AML-193 (cell line): ENCODE measurements at regions not wholly inside any gene's neighbourhood (a gene's known extent, or its start where the extent isn't known, plus 50 kb on each side); places are given as distances from the start of the nearest gene placed in this dataset.

Source experiments
- DNase-seq, 2 experiments: peaks; one replicate each; lab custom pipeline; 2025; lab: John Stamatoyannopoulos, UW

DNA sequence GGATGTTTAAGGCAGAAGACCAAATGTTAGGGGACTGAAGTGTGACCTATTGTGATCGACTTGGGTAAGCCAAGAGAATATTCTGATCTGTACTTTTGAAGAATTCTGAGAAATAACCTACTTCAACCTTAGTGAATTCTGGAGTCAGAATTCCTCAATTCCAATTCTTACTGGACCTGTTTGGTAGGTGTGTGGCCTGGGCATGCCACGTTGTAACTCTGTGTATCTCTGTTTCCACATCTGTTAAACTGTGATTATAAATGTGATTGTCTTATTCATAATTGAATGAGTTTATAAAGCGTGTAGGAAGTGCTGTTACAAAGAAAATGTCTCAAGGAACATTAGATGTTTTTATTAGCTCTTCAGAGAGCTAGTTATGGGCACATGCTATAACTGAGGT lies 64.5 kb downstream of the TUSC1 start:
- DNase-seq, result no peak

DNA sequence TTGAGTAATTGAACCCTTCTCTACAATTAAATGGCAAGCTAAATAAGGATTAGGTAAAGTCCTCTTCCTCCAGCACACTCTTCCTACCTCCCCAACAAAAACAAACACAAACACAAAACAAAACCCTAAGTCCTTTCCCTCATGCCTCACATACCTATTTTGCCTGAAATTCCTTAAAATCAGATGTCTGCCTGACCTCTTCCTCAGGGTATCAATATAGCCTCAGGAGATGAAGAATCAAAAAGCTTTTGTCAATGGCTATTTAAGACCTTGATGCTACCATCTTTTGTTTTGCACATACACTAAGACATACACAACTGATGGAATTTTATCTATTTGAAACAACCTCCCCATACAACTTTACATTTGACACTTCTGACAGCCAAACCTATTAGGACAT lies 75.1 kb downstream of the TUSC1 start:
- no peak for DNase-seq

DNA sequence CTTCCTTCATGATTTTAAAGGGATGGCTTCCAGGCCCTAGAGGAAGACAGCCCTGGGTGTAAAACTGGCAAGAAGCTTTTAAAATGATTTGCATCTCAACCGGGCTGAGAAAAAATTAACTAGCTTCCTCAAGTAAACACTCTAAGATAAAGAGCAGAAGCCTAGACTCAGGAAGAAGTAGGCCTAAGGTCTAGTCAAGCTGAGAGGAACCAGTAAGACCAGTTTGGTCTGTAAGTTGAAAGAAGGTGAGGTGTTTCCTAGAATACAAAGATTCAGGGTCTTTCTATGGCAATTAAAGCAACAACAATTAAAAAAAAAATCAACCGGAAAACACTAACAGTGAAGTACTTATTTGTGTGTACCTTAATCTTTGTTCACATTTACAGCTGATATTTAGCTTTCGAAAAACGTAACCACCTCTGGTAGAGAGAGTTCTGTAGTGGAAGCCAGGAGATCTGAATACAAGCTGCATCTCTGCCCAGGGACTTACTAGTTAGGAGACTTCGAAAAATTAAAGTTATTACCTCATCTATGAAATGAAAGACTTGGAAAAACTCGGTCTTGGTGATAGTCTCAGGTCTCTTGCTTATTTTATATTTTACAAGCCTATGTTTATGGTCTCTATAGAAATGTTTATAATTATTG lies 75.7 kb downstream of the TUSC1 start:
- no peak for DNase-seq

DNA sequence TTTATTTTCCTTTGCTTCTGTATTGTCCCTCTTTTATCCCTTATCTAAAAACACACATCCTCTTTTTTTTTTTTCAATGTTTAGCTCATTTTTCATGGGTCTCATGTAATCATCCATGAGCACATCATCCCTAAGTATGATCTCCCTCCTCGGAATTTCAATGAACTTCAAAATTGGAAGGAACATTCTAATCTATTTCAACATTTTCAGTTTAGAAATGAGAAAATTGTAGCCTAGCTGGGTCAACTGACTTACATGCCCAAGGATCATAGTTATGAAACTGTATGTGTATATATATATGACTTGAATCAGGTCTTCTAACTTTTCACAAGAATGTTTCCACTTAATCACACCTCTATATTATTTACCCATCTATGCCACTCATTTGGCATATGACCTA lies 77.7 kb downstream of the TUSC1 start:
- no peak for DNase-seq

DNA sequence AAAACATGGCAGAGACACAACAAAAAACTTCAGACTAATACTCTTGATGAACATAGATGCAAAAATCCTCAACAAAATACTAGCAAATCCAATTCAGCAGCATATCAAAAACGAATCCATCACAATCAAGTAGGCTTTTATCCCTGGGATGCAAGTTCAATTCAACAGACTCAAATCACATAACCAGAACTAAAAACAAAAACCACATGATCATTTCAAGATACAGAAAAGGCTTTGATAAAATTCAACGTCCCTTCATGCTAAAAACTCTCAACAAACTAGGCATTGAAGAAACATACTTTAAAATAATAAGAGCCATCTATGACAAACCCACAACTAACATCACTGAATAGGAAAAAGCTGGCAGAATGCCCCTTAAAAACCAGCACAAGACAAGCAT lies 93.6 kb downstream of the TUSC1 start:
- DNase-seq, result no peak

DNA sequence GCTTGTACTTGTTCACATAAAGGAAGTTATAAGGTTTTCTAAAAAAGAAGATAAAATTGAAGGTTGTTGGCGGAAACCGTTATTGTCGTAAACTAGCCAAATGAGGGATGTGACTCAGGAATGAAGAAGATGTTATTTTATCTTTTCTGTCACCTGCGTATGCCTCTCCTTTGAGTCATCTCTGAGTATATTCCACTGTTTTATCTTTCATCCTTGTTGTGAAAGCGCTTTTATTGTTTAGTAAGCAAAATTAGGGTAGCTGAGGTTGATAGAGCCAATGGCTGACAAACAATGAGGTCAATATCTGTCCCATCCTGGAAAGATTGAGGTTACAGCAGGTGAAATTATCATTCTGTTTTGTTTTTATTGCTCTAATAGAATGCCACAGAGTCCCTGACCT lies 105.0 kb downstream of the TUSC1 start:
- no peak for DNase-seq

DNA sequence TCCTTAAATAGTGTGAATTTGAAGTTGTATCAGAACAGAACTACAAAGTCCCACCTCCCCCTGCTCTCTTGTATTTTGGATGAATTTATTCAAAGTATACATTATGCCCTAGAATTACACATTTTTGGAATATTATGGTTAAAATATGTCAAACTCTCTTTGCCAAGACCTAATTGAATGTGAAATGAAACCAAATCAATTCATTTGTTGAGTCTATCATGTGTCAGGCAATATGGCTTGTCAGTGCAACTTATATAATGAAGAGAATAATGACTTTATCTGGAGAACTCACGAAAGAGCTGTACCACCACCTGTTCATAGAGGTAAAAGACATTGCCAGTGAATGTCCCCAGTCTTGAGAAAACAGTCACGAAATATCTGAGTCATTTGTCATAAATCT lies 106.8 kb downstream of the TUSC1 start:
- DNase-seq, result no peak

DNA sequence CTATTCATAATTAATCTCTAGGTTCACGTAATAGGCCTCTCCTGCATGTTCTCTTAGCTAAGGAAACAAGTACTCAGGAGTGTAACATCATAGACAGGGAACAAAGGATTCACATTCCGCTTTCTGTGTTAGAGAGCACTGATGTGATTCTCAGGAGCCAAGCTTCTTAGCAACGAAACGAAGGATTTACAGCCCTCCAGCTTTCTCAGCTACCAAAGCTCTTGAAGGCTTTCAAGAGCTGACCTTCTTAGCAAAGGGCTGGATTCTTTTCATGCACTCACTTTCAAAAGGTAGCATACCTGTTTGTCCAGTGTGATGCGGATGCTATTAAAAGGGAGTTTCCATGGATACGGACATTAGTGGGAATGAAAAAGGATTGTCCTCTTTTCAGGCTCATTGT lies 107.4 kb downstream of the TUSC1 start:
- no peak for DNase-seq

DNA sequence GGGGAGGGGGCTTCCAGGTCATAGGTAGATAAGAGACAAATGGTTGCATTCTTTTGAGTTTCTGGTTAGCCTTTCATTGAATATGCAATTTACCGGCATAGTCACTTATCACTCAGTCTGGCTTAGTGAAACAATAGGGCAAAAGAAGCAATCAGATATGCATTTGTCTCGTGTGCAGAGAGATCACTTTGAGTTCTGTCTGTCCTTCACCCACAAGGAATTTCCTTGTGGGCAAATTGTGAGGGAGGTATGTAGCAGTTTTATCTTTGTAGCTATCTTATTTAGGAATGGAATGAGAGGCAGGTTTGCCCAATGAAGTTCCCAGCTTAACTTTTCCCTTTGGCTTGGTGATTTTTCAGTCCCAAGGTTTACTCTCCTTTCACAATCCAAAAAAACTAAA lies 116.1 kb downstream of the TUSC1 start:
- DNase-seq, result no peak

DNA sequence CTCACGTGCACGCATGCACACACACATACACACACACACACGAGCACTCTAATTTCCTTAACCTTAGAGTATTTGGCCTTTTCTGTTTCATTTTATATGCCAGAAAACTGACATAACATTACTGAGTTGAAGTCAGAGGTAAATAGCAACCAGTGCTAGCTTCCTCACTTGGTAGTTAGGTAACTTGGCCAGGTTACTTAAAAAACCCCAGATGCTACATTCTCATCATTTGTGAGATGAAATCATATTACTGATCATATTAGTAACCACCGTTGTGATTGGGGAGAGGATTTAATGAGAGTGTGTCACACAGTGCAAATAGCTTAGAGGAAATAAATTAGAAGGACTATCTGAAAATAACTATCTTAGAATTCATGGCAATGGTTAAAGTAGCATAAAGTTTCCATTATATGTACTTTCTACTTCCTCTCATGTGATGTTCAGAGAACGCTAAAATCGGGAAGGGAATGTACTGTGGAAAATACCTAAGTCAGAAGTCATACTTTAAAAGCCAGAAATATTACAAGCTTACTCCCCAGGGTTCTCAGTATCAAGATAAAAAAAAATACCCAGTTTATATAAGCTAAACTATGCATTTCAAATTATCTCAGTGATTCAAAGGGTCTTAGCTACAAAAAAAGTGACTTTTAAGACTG lies 120.5 kb downstream of the TUSC1 start:
- no peak for DNase-seq

DNA sequence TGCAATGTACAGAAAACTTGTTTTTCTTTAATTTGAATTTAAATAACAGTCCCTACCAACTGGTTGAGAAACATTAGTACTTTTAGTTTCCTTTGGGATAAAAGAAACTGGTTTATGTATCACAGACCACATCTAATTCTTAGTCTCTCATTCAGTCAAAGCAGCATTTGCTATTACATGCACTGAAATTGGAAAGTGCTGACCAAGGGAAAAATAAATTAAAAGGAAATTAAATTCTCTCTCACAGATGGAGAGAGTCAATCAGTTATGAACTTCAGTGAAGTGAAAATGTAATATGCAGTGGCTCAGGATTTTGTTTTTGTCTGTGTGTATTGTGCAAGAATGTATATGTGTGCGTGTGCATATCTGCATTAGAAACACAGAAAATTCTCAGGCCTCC lies 121.7 kb downstream of the TUSC1 start:
- no peak for DNase-seq

DNA sequence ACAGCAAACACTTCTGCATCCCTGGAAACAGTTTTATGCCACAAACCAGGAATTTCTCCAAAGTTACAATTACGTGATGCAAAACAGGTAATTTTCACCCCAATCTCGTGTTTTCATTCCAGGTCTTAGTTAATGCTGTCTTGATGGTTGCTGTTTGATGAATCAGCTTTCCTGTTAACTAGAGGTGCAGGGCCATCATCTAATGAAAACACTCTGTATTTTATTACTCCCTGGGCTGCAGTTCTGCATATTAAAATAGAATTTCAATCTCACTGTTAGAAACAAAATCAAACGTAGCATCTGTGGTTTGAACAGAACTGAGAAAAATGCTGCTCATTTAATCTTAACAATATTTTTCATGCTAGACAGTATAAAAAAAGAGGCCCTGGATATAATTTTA lies 129.4 kb downstream of the TUSC1 start:
- no peak for DNase-seq

DNA sequence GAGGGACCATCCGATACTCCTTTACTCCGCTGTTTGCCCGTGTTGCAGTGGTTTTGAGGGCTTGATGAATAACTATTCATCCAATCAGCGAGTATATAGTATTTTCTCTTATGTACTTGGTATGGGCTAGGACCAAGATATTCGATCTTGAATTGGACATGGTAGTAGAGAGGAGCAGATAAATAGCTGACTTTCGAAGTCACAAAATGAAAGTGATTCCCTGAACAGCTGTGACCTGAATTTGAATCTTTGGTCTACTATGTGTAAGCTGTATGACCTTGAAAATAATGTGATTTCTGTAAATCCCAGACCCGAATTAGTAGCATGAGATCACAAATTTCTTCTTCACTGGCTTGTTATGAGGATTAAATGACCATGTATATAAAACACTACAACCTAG lies 134.4 kb downstream of the TUSC1 start:
- no peak for DNase-seq

DNA sequence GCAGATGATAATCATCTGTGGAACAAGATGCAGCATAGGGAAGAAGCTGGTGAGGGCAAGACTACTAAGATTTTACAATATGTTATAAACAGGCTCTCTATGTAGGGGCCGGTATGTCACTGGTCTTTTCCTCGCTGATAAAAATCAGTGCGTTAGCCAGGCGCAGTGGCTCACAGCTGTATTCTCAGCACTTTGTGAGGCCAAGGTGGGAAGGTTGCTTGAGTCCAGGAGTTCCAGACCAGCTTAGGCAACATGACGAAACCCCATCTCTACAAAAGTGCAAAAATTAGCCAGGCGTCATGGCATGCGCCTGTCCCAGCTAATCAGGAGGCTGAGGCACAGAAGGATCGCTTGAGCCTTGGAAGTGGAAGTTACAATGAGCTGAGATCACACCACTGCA lies 135.9 kb downstream of the TUSC1 start:
- no peak for DNase-seq

DNA sequence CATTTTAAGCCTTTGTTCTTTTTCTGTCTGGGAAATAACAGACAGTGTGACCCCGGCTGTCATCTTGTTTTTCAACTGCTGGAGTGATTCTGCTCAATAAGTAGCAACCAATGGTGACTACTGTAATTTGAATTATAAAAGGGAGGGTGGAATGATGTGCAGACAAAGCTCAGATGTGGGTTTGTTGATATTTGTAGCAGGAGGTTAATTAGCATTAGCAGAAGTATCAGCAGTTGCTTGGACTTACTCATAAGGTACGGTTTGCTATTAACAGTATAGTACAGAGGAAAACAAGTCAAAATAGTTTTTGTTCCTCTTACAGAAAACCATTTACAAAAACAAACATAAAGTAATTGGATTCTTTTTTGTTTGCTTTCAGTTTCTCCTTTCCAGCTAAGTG lies 140.4 kb downstream of the TUSC1 start:
- DNase-seq, result no peak

DNA sequence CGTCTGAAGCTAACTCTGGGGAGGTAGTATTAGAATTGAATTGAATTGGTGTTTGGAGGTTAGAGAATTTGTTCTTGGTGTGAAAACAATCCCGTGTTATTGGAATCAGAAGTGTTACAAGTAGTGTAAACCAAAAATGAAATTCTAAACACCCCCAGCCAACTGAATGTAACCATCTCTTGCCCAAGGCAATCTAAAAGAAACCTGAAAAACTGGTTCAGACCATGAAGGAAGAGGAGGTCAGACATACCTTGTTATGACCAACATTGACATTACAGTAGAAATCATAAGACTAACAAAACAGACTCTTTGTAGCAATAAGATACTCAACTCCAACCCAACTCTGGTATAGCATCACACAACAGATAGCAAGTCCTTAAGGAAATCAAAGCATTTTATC lies 159.0 kb downstream of the TUSC1 start:
- no peak for DNase-seq

DNA sequence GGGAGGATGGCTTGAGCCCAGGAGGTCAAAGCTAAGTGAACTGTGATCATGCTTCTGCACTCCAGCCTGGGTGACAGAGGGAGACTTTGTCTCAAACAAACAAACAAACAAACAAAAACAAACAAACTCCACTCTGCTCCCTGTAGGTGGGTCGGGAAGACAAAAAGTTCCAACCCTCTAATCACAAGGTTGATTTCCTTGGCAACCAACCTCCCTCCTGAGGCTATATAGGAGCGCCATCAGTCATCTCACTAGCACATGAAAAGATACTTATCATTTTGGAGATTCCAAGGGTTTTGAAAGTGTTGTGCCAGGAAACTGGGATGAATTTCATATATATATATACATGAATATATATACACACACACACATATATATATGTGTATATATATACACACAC lies 160.5 kb downstream of the TUSC1 start:
- DNase-seq, result no peak

DNA sequence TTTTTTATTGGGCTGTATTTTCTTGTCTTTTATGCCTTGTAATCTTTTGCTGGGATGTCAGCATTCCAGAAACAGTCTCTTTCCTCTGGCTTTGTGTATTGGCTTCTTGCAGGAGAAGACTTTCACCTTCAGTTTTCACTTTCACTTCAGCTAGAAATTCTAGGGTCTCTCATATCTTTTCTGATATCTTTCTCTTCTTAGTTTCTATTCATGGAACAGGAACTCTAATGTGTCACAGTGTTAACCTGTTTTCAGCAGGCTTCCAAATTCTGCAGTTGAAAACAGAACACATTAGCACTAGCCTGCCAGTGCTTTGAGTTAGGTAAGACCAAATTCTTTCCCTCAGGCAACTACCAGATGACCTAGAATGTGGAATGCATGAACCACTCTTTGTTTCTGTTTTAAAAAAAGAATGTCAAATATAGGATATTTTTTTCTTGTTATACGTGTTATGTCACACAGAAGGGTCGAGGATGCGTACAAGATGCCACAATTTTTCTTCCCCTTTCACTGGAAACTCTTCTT lies 164.7 kb downstream of the TUSC1 start:
- no peak for DNase-seq

DNA sequence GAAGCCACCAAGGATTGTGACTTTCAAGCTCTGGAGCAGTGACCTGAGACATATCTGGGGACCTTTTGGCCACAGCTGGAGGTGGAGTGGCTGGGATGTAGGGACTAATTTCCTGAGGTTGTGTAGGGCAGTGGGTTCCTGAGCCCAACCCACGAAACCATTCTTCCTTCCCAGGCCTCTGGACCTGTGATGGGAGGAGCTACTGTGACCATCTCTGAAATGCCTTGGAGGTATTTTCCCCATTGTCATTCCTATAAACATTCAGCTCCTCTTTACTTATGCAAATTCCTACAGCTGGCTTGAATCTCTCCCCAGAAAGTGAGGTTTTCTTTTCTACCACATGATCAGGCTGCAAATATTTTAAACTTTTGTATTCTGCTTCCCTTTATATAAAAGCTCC lies 172.6 kb downstream of the TUSC1 start:
- DNase-seq, result no peak

DNA sequence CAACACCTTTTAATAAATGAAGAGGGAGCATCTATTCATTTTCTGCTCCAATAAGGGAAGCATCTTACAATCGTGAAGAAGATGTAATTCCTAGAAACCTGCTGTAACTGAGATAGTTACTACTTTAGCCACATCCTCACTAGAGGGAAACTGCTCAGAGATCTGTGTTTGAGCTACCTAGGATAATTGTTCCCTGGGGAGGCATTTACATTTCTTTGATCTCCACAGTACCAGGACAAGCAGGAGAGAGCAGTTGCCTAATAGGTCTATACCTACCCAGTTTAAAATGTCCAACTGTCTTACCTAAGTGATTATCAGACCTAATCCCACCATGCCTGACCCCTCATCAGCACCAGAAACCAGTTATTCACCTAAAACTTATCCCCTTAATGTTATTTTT lies 196.9 kb downstream of the TUSC1 start:
- DNase-seq, result no peak

DNA sequence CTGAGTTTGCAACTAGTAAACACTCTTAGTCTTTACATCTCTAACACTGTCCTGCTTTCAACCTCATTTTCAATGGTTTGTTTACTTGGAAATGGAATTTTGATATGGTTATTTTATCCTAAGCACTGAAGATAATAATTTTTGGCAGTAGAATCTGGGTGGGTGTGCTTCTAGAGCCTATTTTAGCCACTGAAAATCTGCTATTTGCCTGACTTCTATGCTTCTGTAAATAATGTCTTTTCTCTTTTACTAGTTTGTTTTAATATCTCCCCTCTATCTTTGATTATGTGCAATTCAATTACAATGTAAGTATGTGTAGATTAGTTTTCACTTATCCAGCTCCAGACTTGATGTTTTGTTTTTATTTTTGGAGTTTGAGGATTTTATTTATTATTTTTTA lies 197.5 kb downstream of the TUSC1 start:
- DNase-seq, result no peak

DNA sequence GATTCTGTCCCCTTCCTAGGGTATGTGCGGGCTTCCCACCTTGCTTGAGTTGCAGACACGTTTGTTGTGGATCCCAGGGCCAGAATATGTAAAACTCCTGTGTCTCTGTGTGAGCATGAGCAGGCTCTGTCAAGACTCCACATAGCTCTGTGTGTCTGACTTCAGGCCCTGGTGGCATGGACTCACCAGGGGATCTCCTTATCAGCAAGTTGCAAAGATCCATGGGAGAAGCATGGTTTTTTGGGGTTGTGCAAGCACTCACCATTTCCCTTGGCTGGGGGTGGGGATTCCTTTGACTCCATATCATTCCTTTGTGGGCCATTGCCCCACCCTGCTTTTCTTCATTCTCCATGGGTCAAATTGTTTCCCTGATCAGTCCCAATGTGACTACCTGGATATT lies 205.6 kb downstream of the TUSC1 start:
- no peak for DNase-seq

DNA sequence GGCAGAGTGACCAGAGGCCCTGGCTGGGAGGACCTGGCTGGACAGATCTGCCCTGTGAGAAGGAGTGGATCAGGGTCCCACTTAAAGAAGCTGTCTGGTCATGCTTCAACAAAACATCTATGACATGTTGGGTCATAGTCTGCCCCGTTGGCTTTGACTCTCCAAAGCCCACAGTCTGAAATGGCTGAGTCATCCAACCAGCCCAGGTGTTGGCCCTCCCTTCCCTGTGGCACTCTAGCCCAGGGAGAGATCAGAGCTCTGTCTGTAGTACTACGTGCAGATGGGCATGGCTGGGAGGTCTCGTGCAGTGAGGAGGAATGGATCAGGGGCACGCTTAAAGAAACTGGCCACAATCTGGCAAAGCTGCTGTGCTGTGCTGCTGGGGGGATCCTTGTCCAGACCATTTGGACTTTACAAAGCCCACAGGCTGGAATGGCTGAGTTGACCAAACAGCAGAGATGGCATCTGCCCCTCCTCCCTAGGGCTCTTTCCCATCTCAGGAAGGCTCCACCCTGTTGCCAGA lies 206.1 kb downstream of the TUSC1 start:
- DNase-seq, result no peak

DNA sequence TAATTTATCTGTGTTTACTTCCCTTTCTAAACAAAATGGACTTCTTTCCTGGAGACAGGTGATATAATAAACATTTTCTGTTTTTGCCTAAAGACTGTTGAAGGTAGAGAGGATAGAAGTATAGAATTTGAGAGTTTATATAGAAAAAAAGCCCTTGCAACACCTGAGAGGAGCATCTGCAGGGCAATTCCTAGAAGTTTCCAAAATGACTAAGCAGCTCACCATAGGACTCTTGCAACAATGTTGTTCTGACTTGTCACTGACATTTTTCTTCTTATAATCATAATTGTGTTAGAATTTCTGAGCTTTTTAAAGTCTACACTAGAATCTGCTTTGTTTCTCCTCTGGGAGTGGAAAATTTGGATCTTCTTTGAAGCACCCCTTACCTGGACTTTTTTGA lies 216.8 kb downstream of the TUSC1 start:
- no peak for DNase-seq
